Calu3 (cell line): ENCODE measurements at regions not wholly inside any gene's neighbourhood (a gene's known extent, or its start where the extent isn't known, plus 50 kb on each side); places are given as distances from the start of the nearest gene placed in this dataset.

Experiments used
- BruUV-seq: library from RNA; stranded (reverse); fragments of 400-500 nt; replicated peaks from 2 replicates; lab custom pipeline; 2021; lab: Mats Ljungman, UMichigan
- CTCF ChIA-PET: fragments of 300-600 bp; sonication (Branson Sonifier 250); formaldehyde crosslinking; loops from one replicate; lab custom pipeline; 2022; ENCODE audit warnings: antibody characterized with exemption; lab: Charles Lee
- DNase-seq: peaks from one replicate; pipeline ENCODE4 v3.0.0; 2022
- H3K27ac Mint-ChIP-seq: one replicate; pipeline ENCODE4 v1.8.0; 2022; ENCODE audit warnings: mixed read lengths; ENCODE audit not compliant: unreplicated experiment
- H3K27me3 Mint-ChIP-seq: one replicate; pipeline ENCODE4 v1.8.0; 2022; ENCODE audit warnings: mixed read lengths; ENCODE audit not compliant: unreplicated experiment
- H3K36me3 Mint-ChIP-seq: one replicate; pipeline ENCODE4 v1.8.0; 2022; ENCODE audit warnings: mild to moderate bottlenecking, moderate library complexity, mixed read lengths; ENCODE audit not compliant: insufficient read depth, unreplicated experiment
- H3K4me1 Mint-ChIP-seq: one replicate; pipeline ENCODE4 v1.8.0; 2022; ENCODE audit warnings: mild to moderate bottlenecking, low read depth, mixed read lengths; ENCODE audit not compliant: unreplicated experiment
- H3K4me3 Mint-ChIP-seq: one replicate; pipeline ENCODE4 v1.8.0; 2022; ENCODE audit warnings: mild to moderate bottlenecking, low read depth, moderate library complexity, mixed read lengths; ENCODE audit not compliant: unreplicated experiment
- H3K9me3 Mint-ChIP-seq: one replicate; pipeline ENCODE4 v1.8.0; 2022; ENCODE audit warnings: low read depth, mixed read lengths; ENCODE audit not compliant: unreplicated experiment
- CTCF ChIP-seq: fragments of 200-600 bp; IDR thresholded peaks from one replicate; pipeline ENCODE4 v1.8.0; 2022; ENCODE audit warnings: antibody characterized with exemption; ENCODE audit not compliant: unreplicated experiment
- intact Hi-C: fragments of 100-400 bp; cut with micrococcal nuclease; formaldehyde crosslinking; loops from one replicate; pipeline ENCODE4 v1.10.0; 2022; ENCODE audit not compliant: unreplicated experiment

- Mint-ChIP-seq H3K9me3 (peaks cover 5% of the 10 kb centered on the region), H3K4me1 (peaks cover 12% of the 10 kb centered on the region), H3K27ac (no peak overlapping the region), H3K4me3 (no peak overlapping the region), H3K36me3 (no peaks in the 10 kb centered on the region), H3K27me3 (no peaks in the 10 kb centered on the region)
- TF ChIP-seq CTCF = no peak
- CTCF ChIA-PET = no interaction called here
- no TSS peak for BruUV-seq
- DNase-seq = no peak
- intact Hi-C loops = no loop called here
Observed at GRCh38 chr2:147224070-147224469, 620.8 kb upstream of the ACVR2A start.

GRCh38 chr2:147223553-147224060 is 621.2 kb upstream of the ACVR2A start:
- Mint-ChIP-seq H3K9me3 (peaks cover 5% of the 10 kb centered on the region), H3K4me1 (peaks cover 12% of the 10 kb centered on the region), H3K4me3 (no peak overlapping the region), H3K27ac (no peak overlapping the region), H3K36me3 (no peaks in the 10 kb centered on the region), H3K27me3 (no peaks in the 10 kb centered on the region)
- no peak for DNase-seq
- intact Hi-C loops = no loop called here
- no peak for TF ChIP-seq CTCF
- CTCF ChIA-PET = no interaction called here
- no TSS peak for BruUV-seq

- intact Hi-C loops = no loop called here
- CTCF ChIA-PET = no interaction called here
- Mint-ChIP-seq H3K9me3 (peaks cover 3% of the 10 kb centered on the region), H3K36me3 (no peaks in the 10 kb centered on the region), H3K4me1 (peaks cover 7% of the 10 kb centered on the region), H3K4me3 (no peak overlapping the region), H3K27ac (no peak overlapping the region), H3K27me3 (no peaks in the 10 kb centered on the region)
- DNase-seq = no peak
- no peak for TF ChIP-seq CTCF
- BruUV-seq = no TSS peak
Observed at GRCh38 chr2:147223119-147223518, 621.7 kb upstream of the ACVR2A start.

- H3K27me3 Mint-ChIP-seq = no peaks in the 10 kb centered on the region
- CTCF ChIA-PET = no interaction called here
- H3K4me3 Mint-ChIP-seq = no peak overlapping the region
- H3K9me3 Mint-ChIP-seq = peaks cover 3% of the 10 kb centered on the region
- H3K4me1 Mint-ChIP-seq = peaks cover under 1% of the 10 kb centered on the region
- DNase-seq = no peak
- H3K27ac Mint-ChIP-seq = no peak overlapping the region
- H3K36me3 Mint-ChIP-seq = no peaks in the 10 kb centered on the region
- BruUV-seq = no TSS peak
- intact Hi-C loops = no loop called here
- no peak for TF ChIP-seq CTCF
Observed at GRCh38 chr2:147222506-147222905, 622.3 kb upstream of the ACVR2A start.
